Neuronal stem cell (in vitro differentiated cells): ENCODE measurements at regions not wholly inside any gene's neighbourhood (a gene's known extent, or its start where the extent isn't known, plus 50 kb on each side); places are given as distances from the start of the nearest gene placed in this dataset.

ENCODE experiments used
- DNase-seq: peaks from one replicate; pipeline ENCODE4 v3.0.0-alpha.2; 2013; ENCODE audit warnings: low spot score
- H2AFZ ChIP-seq: one replicate; pipeline ENCODE4 v1.6.1; 2013; ENCODE audit warnings: mild to moderate bottlenecking, low read length, inconsistent platforms
- H2AK5ac ChIP-seq: 2 replicates; pipeline ENCODE4 v1.6.1; 2013; ENCODE audit warnings: low read depth, mild to moderate bottlenecking, inconsistent platforms, low read length, moderate library complexity, mixed read lengths
- H2BK120ac ChIP-seq: 2 replicates; pipeline ENCODE4 v1.6.1; 2013; ENCODE audit warnings: low read depth, mild to moderate bottlenecking, inconsistent platforms, low read length, moderate library complexity, mixed read lengths
- H2BK12ac ChIP-seq: one replicate; pipeline ENCODE4 v1.6.1; 2013; ENCODE audit warnings: low read length, inconsistent platforms
- H2BK15ac ChIP-seq: 2 replicates; pipeline ENCODE4 v1.6.1; 2013; ENCODE audit warnings: mild to moderate bottlenecking, low read length, inconsistent platforms, mixed read lengths
- H2BK5ac ChIP-seq: one replicate; pipeline ENCODE4 v1.6.1; 2013; ENCODE audit warnings: inconsistent platforms, mild to moderate bottlenecking, low read length, moderate library complexity
- H3K14ac ChIP-seq: one replicate; pipeline ENCODE4 v1.6.1; 2013; ENCODE audit warnings: low read length, inconsistent platforms
- H3K18ac ChIP-seq: 2 replicates; pipeline ENCODE4 v1.6.1; 2013; ENCODE audit warnings: low read length, inconsistent platforms
- H3K23ac ChIP-seq: 2 replicates; pipeline ENCODE4 v1.6.1; 2013; ENCODE audit warnings: low read depth, mild to moderate bottlenecking, mixed read lengths, low read length, inconsistent platforms; ENCODE audit not compliant: poor library complexity
- H3K27ac ChIP-seq: replicated peaks from 3 replicates; pipeline ENCODE4 v1.5.1; 2013; ENCODE audit warnings: low read length, inconsistent platforms
- H3K27me3 ChIP-seq, 3 experiments: 2 replicates each; pipeline ENCODE4 v1.6.1; 2013; ENCODE audit warnings: low read length in 3 of 3, mild to moderate bottlenecking in 2 of 3, inconsistent platforms in 1 of 3, low read depth in 1 of 3, mixed read lengths in 1 of 3, moderate library complexity in 1 of 3; ENCODE audit not compliant: control insufficient read depth in 3 of 3, insufficient read depth in 3 of 3
- H3K36me3 ChIP-seq, 2 donors: replicated peaks in 1 of 2; 2 replicates each; pipeline ENCODE4 v1.6.1; 2013; ENCODE audit warnings: low read length in 2 of 2; ENCODE audit not compliant: control insufficient read depth in 2 of 2, insufficient read depth in 2 of 2
- H3K4ac ChIP-seq: 2 replicates; pipeline ENCODE4 v1.6.1; 2013; ENCODE audit warnings: inconsistent platforms, mild to moderate bottlenecking, low read length, moderate library complexity
- H3K4me1 ChIP-seq, 2 donors: 1 replicate in 1 of 2; 2 replicates in 1 of 2; pipeline ENCODE4 v1.6.1; 2013; ENCODE audit warnings: low read length in 2 of 2, low read depth in 1 of 2; ENCODE audit not compliant: control insufficient read depth in 2 of 2, insufficient read depth in 1 of 2
- H3K4me2 ChIP-seq: one replicate; pipeline ENCODE4 v1.6.1; 2013; ENCODE audit warnings: mild to moderate bottlenecking, low read length, inconsistent platforms; ENCODE audit not compliant: insufficient read depth, poor library complexity, severe bottlenecking
- H3K4me3 ChIP-seq, 2 donors: 2 replicates each; pipeline ENCODE4 v1.5.1; 2013; ENCODE audit warnings: low read length in 2 of 2, mild to moderate bottlenecking in 2 of 2, inconsistent platforms in 1 of 2, moderate library complexity in 1 of 2
- H3K79me1 ChIP-seq: one replicate; pipeline ENCODE4 v1.6.1; 2013; ENCODE audit warnings: low read depth, mild to moderate bottlenecking, inconsistent platforms, low read length, moderate library complexity
- H3K9ac ChIP-seq: one replicate; pipeline ENCODE4 v1.6.1; 2013; ENCODE audit warnings: mild to moderate bottlenecking, low read depth, low read length, inconsistent platforms; ENCODE audit not compliant: poor library complexity
- H3K9me3 ChIP-seq, 2 donors: replicated peaks in 1 of 2; 2 replicates each; pipeline versions ENCODE3 to v1.6.1; 2013; ENCODE audit warnings: low read length in 2 of 2, mild to moderate bottlenecking in 2 of 2, inconsistent platforms in 1 of 2, low read depth in 1 of 2, mixed read lengths in 1 of 2, moderate library complexity in 1 of 2; ENCODE audit not compliant: control insufficient read depth in 2 of 2, insufficient read depth in 1 of 2
- H4K8ac ChIP-seq: one replicate; pipeline ENCODE4 v1.6.1; 2013; ENCODE audit warnings: low read depth, mild to moderate bottlenecking, inconsistent platforms, low read length, moderate library complexity
- H4K91ac ChIP-seq: one replicate; pipeline ENCODE4 v1.6.1; 2013; ENCODE audit warnings: low read length, low read depth, mild to moderate bottlenecking, inconsistent platforms; ENCODE audit not compliant: poor library complexity
- WGBS, 2 donors: extraction: QIAGEN DNeasy Blood & Tissue Kit; methylation state at CpG; one replicate each; pipeline ENCODE4 v1.1.7; 2013; ENCODE audit warnings: missing lambda C conversion rate in 2 of 2, mixed read lengths in 1 of 2; ENCODE audit not compliant: insufficient read length in 2 of 2, insufficient replicate concordance in 1 of 2; ENCODE audit errors: extremely low coverage in 2 of 2; 5-methylcytosine and 5-hydroxymethylcytosine counted together

DNA sequence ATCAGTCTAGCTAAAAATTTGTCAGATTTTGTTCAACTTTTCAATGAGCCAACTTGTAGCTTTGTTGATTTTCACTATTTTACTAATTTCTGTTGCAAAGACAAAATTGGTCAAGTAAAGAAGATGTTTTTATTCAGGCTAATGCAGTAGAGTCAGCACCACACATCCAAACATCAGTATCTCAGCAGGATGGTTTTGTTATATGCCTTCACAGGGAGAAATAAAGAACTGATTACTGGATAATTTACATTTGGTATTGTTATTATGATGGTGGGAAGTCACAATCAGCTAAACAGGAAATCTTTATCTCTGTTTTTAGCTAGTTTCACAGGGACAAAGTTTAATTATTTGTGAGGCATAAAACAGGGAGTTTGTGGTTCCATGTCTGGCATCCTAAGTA is 713.4 kb downstream of the SLITRK5 start:
- Histone ChIP-seq H2AFZ (no peak overlapping the region), H3K14ac (no peak overlapping the region), H3K4me3 (no peak overlapping the region), H3K9me3 (no peaks in the 10 kb centered on the region), H3K23ac (no peak overlapping the region), H3K79me1 (no peaks in the 10 kb centered on the region), H2BK5ac (no peak overlapping the region), H4K8ac (no peak overlapping the region), H2BK120ac (no peak overlapping the region), H2BK15ac (no peak overlapping the region), H3K4me2 (no peak overlapping the region), H3K27me3 (no peaks in the 10 kb centered on the region), H2BK12ac (no peak overlapping the region), H2AK5ac (no peak overlapping the region), H3K18ac (no peak overlapping the region), H3K4ac (no peak overlapping the region), H3K9ac (no peak overlapping the region), H3K27ac (no peak overlapping the region), H4K91ac (no peak overlapping the region), H3K36me3 (no peaks in the 10 kb centered on the region), H3K4me1 (no peaks in the 10 kb centered on the region)
- no peak for DNase-seq

DNA sequence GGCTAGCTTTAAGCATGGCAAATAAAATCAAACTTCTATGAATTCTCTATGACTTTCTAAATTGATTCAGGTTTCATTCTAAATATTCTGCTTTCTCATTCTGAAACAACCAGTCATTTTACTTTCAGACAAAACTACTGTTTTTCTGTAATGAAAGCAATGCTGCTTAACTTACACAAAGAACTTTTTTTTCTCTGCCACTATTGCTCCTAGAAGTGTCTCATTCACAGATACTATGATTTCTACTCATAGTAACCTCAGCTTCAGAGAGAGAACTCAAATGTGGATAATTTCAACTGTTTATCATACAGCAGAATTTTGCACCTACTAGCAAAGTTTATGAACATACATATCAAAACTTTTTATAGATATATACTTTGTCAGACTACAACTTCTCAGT is 724.6 kb downstream of the SLITRK5 start:
- H2BK5ac ChIP-seq, result no peak overlapping the region
- H3K36me3 ChIP-seq, result no peaks in the 10 kb centered on the region
- H3K23ac ChIP-seq, result no peak overlapping the region
- no peaks in the 10 kb centered on the region for H3K4me1 ChIP-seq
- no peak overlapping the region for H2BK120ac ChIP-seq
- no peak overlapping the region for H3K9ac ChIP-seq
- no peak overlapping the region for H2BK15ac ChIP-seq
- no peak overlapping the region for H2AK5ac ChIP-seq
- no peak overlapping the region for H2AFZ ChIP-seq
- no peaks in the 10 kb centered on the region for H3K79me1 ChIP-seq
- no peak overlapping the region for H4K8ac ChIP-seq
- no peak overlapping the region for H3K27ac ChIP-seq
- no peak overlapping the region for H3K4me2 ChIP-seq
- no peaks in the 10 kb centered on the region for H3K27me3 ChIP-seq
- H3K4ac ChIP-seq, result no peak overlapping the region
- H3K9me3 ChIP-seq, result no peaks in the 10 kb centered on the region
- H3K14ac ChIP-seq, result no peak overlapping the region
- no peak overlapping the region for H3K18ac ChIP-seq
- no peak overlapping the region for H2BK12ac ChIP-seq
- H3K4me3 ChIP-seq, result no peak overlapping the region
- H4K91ac ChIP-seq, result no peak overlapping the region
- DNase-seq, result no peak

DNA sequence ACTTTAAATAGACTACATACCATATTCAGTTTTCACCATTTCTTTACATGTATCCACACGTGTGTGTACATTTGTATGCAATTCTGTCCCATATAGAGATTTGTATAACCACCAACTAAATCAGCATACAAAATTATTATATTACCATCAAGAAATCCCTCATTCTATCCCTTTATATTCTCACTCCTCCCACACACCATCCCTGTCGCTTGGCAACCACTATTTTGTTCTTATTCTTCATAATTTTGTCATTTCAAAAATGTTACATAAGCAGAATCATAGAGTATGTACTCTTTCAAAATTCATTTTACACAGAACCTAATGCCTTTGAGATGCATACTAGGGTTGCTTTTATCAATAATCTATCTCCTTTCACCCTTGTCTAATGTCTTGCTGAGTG is 740.5 kb downstream of the SLITRK5 start:
- no peak for DNase-seq
- 100% methylated on average over 1 of the region's 2 CpGs for WGBS, 2 donors
- no peaks in the 10 kb centered on the region for H3K36me3 ChIP-seq
- no peaks in the 10 kb centered on the region for H3K4me1 ChIP-seq
- H2AFZ ChIP-seq, result no peak overlapping the region
- H2AK5ac ChIP-seq, result no peak overlapping the region
- no peaks in the 10 kb centered on the region for H3K79me1 ChIP-seq
- no peak overlapping the region for H3K23ac ChIP-seq
- H2BK5ac ChIP-seq, result no peak overlapping the region
- H3K9me3 ChIP-seq, result no peaks in the 10 kb centered on the region
- H3K9ac ChIP-seq, result no peak overlapping the region
- no peak overlapping the region for H4K8ac ChIP-seq
- H2BK15ac ChIP-seq, result no peak overlapping the region
- H4K91ac ChIP-seq, result no peak overlapping the region
- no peak overlapping the region for H3K14ac ChIP-seq
- H3K27me3 ChIP-seq, result no peaks in the 10 kb centered on the region
- no peak overlapping the region for H3K4me3 ChIP-seq
- H2BK120ac ChIP-seq, result no peak overlapping the region
- no peak overlapping the region for H3K4me2 ChIP-seq
- H3K4ac ChIP-seq, result no peak overlapping the region
- no peak overlapping the region for H3K18ac ChIP-seq
- no peak overlapping the region for H3K27ac ChIP-seq
- no peak overlapping the region for H2BK12ac ChIP-seq

DNA sequence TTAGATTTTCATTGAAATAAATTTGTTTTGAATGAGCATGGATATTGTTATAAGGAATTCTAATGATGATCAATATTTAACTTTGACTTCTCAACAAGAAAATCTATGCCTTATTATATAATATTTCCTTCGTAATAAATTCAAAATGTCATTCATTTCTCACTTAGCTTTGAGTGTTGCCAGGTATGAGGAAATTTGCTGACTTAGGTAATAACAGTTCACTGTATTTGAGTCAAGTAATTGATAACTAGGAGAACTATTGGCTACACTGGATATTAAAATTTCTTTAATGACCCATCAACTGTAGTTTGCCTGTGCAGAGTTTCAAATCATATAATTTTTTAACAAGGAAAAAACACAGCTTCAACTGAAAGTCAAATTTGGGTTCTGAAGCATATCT is 746.6 kb downstream of the SLITRK5 start:
- no peak overlapping the region for H3K23ac ChIP-seq
- no peak overlapping the region for H3K4me3 ChIP-seq
- no peak overlapping the region for H3K4me2 ChIP-seq
- no peak overlapping the region for H3K4ac ChIP-seq
- WGBS, 2 donors, result no CpG with 5 or more reads among the region's 1 CpG
- H2AFZ ChIP-seq, result no peak overlapping the region
- H3K27me3 ChIP-seq, result no peaks in the 10 kb centered on the region
- no peak overlapping the region for H2BK15ac ChIP-seq
- H2BK120ac ChIP-seq, result no peak overlapping the region
- H3K18ac ChIP-seq, result no peak overlapping the region
- no peak overlapping the region for H2BK12ac ChIP-seq
- H3K4me1 ChIP-seq, result no peaks in the 10 kb centered on the region
- no peaks in the 10 kb centered on the region for H3K9me3 ChIP-seq
- DNase-seq, result no peak
- no peaks in the 10 kb centered on the region for H3K36me3 ChIP-seq
- H4K8ac ChIP-seq, result no peak overlapping the region
- H2AK5ac ChIP-seq, result no peak overlapping the region
- no peaks in the 10 kb centered on the region for H3K79me1 ChIP-seq
- H3K27ac ChIP-seq, result no peak overlapping the region
- H2BK5ac ChIP-seq, result no peak overlapping the region
- no peak overlapping the region for H3K9ac ChIP-seq
- H3K14ac ChIP-seq, result no peak overlapping the region
- no peak overlapping the region for H4K91ac ChIP-seq
